ENCODE measurements at regions not wholly inside any gene's neighbourhood (a gene's known extent, or its start where the extent isn't known, plus 50 kb on each side); places are given as distances from the start of the nearest gene placed in this dataset.

DNA sequence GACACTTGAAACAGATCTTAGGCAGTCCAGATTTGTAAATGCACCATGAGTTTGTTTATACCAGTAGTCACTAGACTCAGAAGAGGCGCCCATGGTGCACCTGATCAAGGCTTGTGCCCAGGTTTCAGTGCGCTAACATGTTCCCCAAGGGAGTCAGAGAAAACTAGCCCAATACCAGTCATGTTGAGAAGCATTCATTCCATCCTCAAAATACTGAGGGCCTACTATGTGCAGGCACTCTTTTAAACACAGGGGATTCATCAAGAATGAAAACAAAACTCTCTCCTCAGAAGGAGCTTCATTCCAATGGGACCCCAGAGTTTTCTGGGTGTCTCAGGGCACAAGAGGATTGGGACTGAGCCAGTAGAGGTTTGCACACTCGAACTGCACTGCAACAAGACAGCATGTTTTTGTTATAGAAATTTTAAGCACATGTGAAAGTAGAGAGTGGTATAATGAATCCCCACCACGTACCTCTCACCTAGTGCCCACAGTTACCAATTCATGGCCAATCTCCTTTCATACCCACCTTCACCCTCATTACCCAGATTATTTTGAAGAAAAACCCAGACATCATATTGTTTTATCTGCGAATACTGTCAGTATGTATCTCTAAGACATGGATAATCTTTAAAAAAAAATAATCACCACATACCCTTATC, 55.0 kb upstream of the ARID5B start:
- H3K4ac ChIP-seq (replicated peaks; ENCODE audit: insufficient read length, low read depth, low read length): no peak overlapping the region
- no peak overlapping the region for H2AFZ ChIP-seq (ENCODE audit: low read length)
- H3K4me2 ChIP-seq (ENCODE audit: insufficient read depth in 1 of 2, low read depth in 2 of 2, low read length in 2 of 2): no peak overlapping the region
- no peak for TF ChIP-seq NANOG (IDR thresholded peaks at IDR 0.05; ENCODE audit: insufficient read depth, low read depth, low read length, poor library complexity, severe bottlenecking)
- no peak for TF ChIP-seq SP1 (IDR thresholded peaks at IDR 0.05; ENCODE audit: low read depth, low read length)
- FAIRE-seq: no peak
- H4K91ac ChIP-seq (replicated peaks; ENCODE audit: insufficient read length, low read length): no peak overlapping the region
- peaks cover 13 to 58% (median 28%) of the 10 kb centered on the region in 4 experiments; a peak in 5 of 7 replicates for H3K27me3 ChIP-seq (replicated peaks in 1 of 4; ENCODE audit: control insufficient read depth in 3 of 4, extremely low read depth in 1 of 4, insufficient read depth in 3 of 4, low read length in 3 of 4)
- no peak overlapping the region for H3K56ac ChIP-seq (replicated peaks; ENCODE audit: insufficient read length, low read depth, low read length)
- H3K9me3 ChIP-seq (ENCODE audit: insufficient read depth in 2 of 2, low read depth in 1 of 2, low read length in 1 of 2): no peaks in the 10 kb centered on the region
- H2BK20ac ChIP-seq (ENCODE audit: low read length): no peak overlapping the region
- H2BK12ac ChIP-seq (ENCODE audit: low read depth, low read length): no peak overlapping the region
- H3K79me2 ChIP-seq (ENCODE audit: control insufficient read depth in 1 of 2, insufficient read depth in 2 of 2, low read length in 2 of 2): no peaks in the 10 kb centered on the region
- no peak for DNase-seq (ENCODE audit: low read depth in 1 of 2, low spot score in 2 of 2)
- H3K14ac ChIP-seq (ENCODE audit: insufficient read length): no peak overlapping the region
- no peak overlapping the region for H3K23ac ChIP-seq (ENCODE audit: insufficient read length)
- no peak overlapping the region for H2BK120ac ChIP-seq (replicated peaks; ENCODE audit: low read depth, low read length)
- H3K23me2 ChIP-seq (ENCODE audit: low read depth, low read length): no peaks in the 10 kb centered on the region
- no peak overlapping the region for H3K4me3 ChIP-seq (ENCODE audit: extremely low read depth in 1 of 4, insufficient read depth in 2 of 4, low read depth in 3 of 4, low read length in 4 of 4)
- H3K9ac ChIP-seq (replicated peaks in 1 of 4; ENCODE audit: extremely low read depth in 1 of 4, low read depth in 3 of 4, low read length in 3 of 4): no peak overlapping the region
- 83% methylated on average over 5 of the region's 5 CpGs; no CpG with 5 or more reads in 1 of the 2 experiments for WGBS, 2 experiments (ENCODE audit: extremely low coverage in 1 of 2, insufficient coverage in 1 of 2, insufficient read length in 1 of 2, insufficient replicate concordance in 2 of 2, low coverage in 1 of 2, low lambda C conversion rate in 2 of 2, missing lambda C conversion rate in 1 of 2)
- H2BK15ac ChIP-seq (ENCODE audit: low read length): no peak overlapping the region
- no peak overlapping the region for H3K18ac ChIP-seq (ENCODE audit: extremely low read depth, low read length)
- no peak overlapping the region for H3K27ac ChIP-seq (ENCODE audit: low read depth, low read length)
- CTCF ChIA-PET (ENCODE audit: partially characterized antibody): interaction anchor here (1.6 kb wide), 1 partner anchor 102 kb away, joined by 5 read pairs; no protein-coding TSS in a partner anchor
- H3K79me1 ChIP-seq (ENCODE audit: low read depth, low read length): no peaks in the 10 kb centered on the region
- H2BK5ac ChIP-seq (ENCODE audit: low read depth, low read length): no peak overlapping the region
- no peaks in the 10 kb centered on the region for H4K20me1 ChIP-seq (replicated peaks in 1 of 2; ENCODE audit: control insufficient read depth in 1 of 2, insufficient read depth in 2 of 2, low read length in 2 of 2)
- H3K36me3 ChIP-seq (ENCODE audit: control insufficient read depth in 2 of 4, insufficient read depth in 4 of 4, low read length in 3 of 4): no peaks in the 10 kb centered on the region; a peak in 1 of 8 replicates
- no peak overlapping the region for H4K8ac ChIP-seq (ENCODE audit: extremely low read depth, insufficient read depth, low read length)
- POLR2A ChIA-PET (ENCODE audit: partially characterized antibody): no interaction called here
- H3K4me1 ChIP-seq (replicated peaks in 1 of 4; ENCODE audit: control insufficient read depth in 3 of 4, insufficient read depth in 4 of 4, low read length in 3 of 4): peaks cover 0 to 9% (median 5%) of the 10 kb centered on the region in 4 experiments; a peak in 5 of 7 replicates
- no peak overlapping the region for H4K5ac ChIP-seq (ENCODE audit: insufficient read length, low read depth, low read length)
- H2AK5ac ChIP-seq (ENCODE audit: low read depth, low read length): no peak overlapping the region
